GM23338 (cell line): ENCODE measurements at regions not wholly inside any gene's neighbourhood (a gene's known extent, or its start where the extent isn't known, plus 50 kb on each side); places are given as distances from the start of the nearest gene placed in this dataset.
A peak's percentile ranks its signal among the peaks of the same experiment; 100 is the strongest.

Experiments
- ATAC-seq: fragments of 200-7000 bp; cut with Tn5 transposase; 3 replicates; pipeline ENCODE4 v1.9.1; 2020
- DNase-seq: peaks from one replicate; pipeline ENCODE4 v3.0.0-alpha.2; 2015; ENCODE audit warnings: low spot score
- H2AFZ ChIP-seq: fragments of 200-600 bp; sonication (generic); 2 replicates; pipeline ENCODE4 v1.8.0; 2016; ENCODE audit warnings: antibody characterized with exemption, mild to moderate bottlenecking, moderate library complexity
- H3F3A ChIP-seq: fragments of 200-600 bp; sonication (generic); replicated peaks from 2 replicates; pipeline ENCODE4 v1.8.0; 2017; ENCODE audit warnings: antibody characterized with exemption, mixed run types, low read depth
- H3K27ac ChIP-seq: fragments of 200-600 bp; sonication (generic); 2 replicates; pipeline ENCODE4 v1.6.1; 2016; ENCODE audit warnings: low read depth
- H3K27me3 ChIP-seq: fragments of 200-600 bp; sonication (generic); 2 replicates; pipeline ENCODE4 v1.8.0; 2016; ENCODE audit warnings: mild to moderate bottlenecking, mixed run types, moderate library complexity; ENCODE audit not compliant: insufficient read depth
- H3K36me3 ChIP-seq: fragments of 200-600 bp; sonication (generic); 2 replicates; pipeline ENCODE4 v1.8.0; 2016; ENCODE audit warnings: mild to moderate bottlenecking; ENCODE audit not compliant: insufficient read depth
- H3K4me1 ChIP-seq: fragments of 200-600 bp; sonication (generic); 2 replicates; pipeline ENCODE4 v1.8.0; 2016; ENCODE audit warnings: mild to moderate bottlenecking, moderate library complexity; ENCODE audit not compliant: insufficient read depth
- H3K4me2 ChIP-seq: fragments of 200-600 bp; sonication (generic); 2 replicates; pipeline ENCODE4 v1.7.1; 2017; ENCODE audit warnings: mixed run types
- H3K4me3 ChIP-seq: fragments of 200-600 bp; sonication (generic); 2 replicates; pipeline ENCODE4 v1.6.1; 2016; ENCODE audit warnings: mixed run types
- H3K79me2 ChIP-seq: fragments of 200-600 bp; sonication (generic); replicated peaks from 2 replicates; pipeline ENCODE4 v1.8.0; 2017; ENCODE audit warnings: mild to moderate bottlenecking; ENCODE audit not compliant: insufficient read depth
- H3K9me2 ChIP-seq: fragments of 200-600 bp; sonication (generic); 2 replicates; pipeline ENCODE4 v1.8.0; 2017; ENCODE audit not compliant: insufficient read depth
- H4K20me1 ChIP-seq: fragments of 200-600 bp; sonication (generic); replicated peaks from 2 replicates; pipeline ENCODE4 v1.8.0; 2017; ENCODE audit warnings: mild to moderate bottlenecking; ENCODE audit not compliant: insufficient read depth
- H3K27ac Mint-ChIP-seq: 2 replicates; pipeline ENCODE4 v1.8.0; 2020; ENCODE audit warnings: inconsistent platforms, mild to moderate bottlenecking, moderate library complexity, mixed read lengths
- H3K27me3 Mint-ChIP-seq: 3 replicates; pipeline ENCODE4 v1.8.0; 2022; ENCODE audit warnings: low read depth, mild to moderate bottlenecking, moderate library complexity, mixed read lengths, inconsistent platforms; ENCODE audit not compliant: insufficient read depth, poor library complexity
- H3K36me3 Mint-ChIP-seq: 3 replicates; pipeline ENCODE4 v1.8.0; 2021; ENCODE audit warnings: low read depth, mild to moderate bottlenecking, inconsistent platforms, moderate library complexity, mixed read lengths
- H3K4me1 Mint-ChIP-seq: 3 replicates; pipeline ENCODE4 v1.8.0; 2020; ENCODE audit warnings: mild to moderate bottlenecking, inconsistent platforms, mixed read lengths
- H3K4me3 Mint-ChIP-seq: 3 replicates; pipeline ENCODE4 v1.8.0; 2021; ENCODE audit warnings: moderate library complexity, mild to moderate bottlenecking, inconsistent platforms, mixed read lengths
- H3K9me3 Mint-ChIP-seq: 3 replicates; pipeline ENCODE4 v1.8.0; 2020; ENCODE audit warnings: moderate library complexity, mild to moderate bottlenecking, inconsistent platforms, mixed read lengths
- CREB1 ChIP-seq: fragments of 250-450 bp; sonication (Bioruptor Pico); IDR thresholded peaks from 2 replicates; pipeline ENCODE4 v1.5.0; 2020; ENCODE audit warnings: low read depth, mild to moderate bottlenecking, moderate library complexity
- NANOG ChIP-seq: IDR thresholded peaks from 2 replicates; pipeline ENCODE4 v1.6.1; 2016; ENCODE audit warnings: antibody characterized with exemption, borderline replicate concordance
- ZNF114 ChIP-seq: fragments of 250-450 bp; sonication (Bioruptor Pico); IDR thresholded peaks from 2 replicates; pipeline ENCODE4 v1.5.0; 2020; ENCODE audit warnings: mild to moderate bottlenecking, moderate library complexity
- ZNF331 ChIP-seq: fragments of 250-450 bp; sonication (Bioruptor Pico); IDR thresholded peaks from 2 replicates; pipeline ENCODE4 v1.5.0; 2020; ENCODE audit warnings: low read depth, mild to moderate bottlenecking, moderate library complexity
- ZNF462 ChIP-seq: fragments of 250-450 bp; sonication (Bioruptor Pico); IDR thresholded peaks from 2 replicates; pipeline ENCODE4 v1.5.0; 2020; ENCODE audit warnings: mild to moderate bottlenecking, moderate library complexity

GRCh38 chr6:139888681-139889122 lies 514.3 kb upstream of the CITED2 start:
- peak overlapping the region; percentile 19; the same call in 1 of the 2 replicates for H3K4me3 ChIP-seq

More at GRCh38 chr6:139888681-139889122, 514.3 kb upstream of the CITED2 start:
- TF ChIP-seq ZNF331 (no peak), ZNF114 (CRISPR knock-in tag) (peak; percentile 53; the same call in 1 of the 2 replicates), NANOG (peak; percentile 18; the same call in 1 of the 2 replicates), CREB1 (CRISPR knock-in tag) (peak; percentile 45; the same call in 1 of the 2 replicates), ZNF462 (CRISPR knock-in tag) (peak; percentile 39; the same call in 1 of the 2 replicates)
- Histone ChIP-seq H3K27me3 (no peaks in the 10 kb centered on the region), H3K79me2 (no peaks in the 10 kb centered on the region), H3K36me3 (no peaks in the 10 kb centered on the region), H3K4me2 (peak overlapping the region; percentile 61), H2AFZ (no peak overlapping the region), H3K9me2 (no peaks in the 10 kb centered on the region), H3K4me1 (peaks cover 44% of the 10 kb centered on the region), H3F3A (no peaks in the 10 kb centered on the region), H3K27ac (peak overlapping the region; percentile 93), H4K20me1 (no peaks in the 10 kb centered on the region)
- H3K27ac Mint-ChIP-seq = peak overlapping the region; percentile 97
- H3K4me3 Mint-ChIP-seq = peak overlapping the region; percentile 36
- no peaks in the 10 kb centered on the region; the same call in 1 of the 3 replicates for H3K9me3 Mint-ChIP-seq
- H3K27me3 Mint-ChIP-seq = peaks cover 7% of the 10 kb centered on the region
- ATAC-seq (peak; percentile 96), DNase-seq (peak; percentile 91)
- H3K4me1 Mint-ChIP-seq = peaks cover 57% of the 10 kb centered on the region
- H3K36me3 Mint-ChIP-seq = peaks cover 3% of the 10 kb centered on the region; the same call in 1 of the 3 replicates
